Activated naive CD4-positive, alpha-beta T cell treated with anti-CD3 and anti-CD28 coated beads, Interleukin-2, amount 10 ng/mL, durations not matched to agents 7 days and 5 days (primary cell): ENCODE measurements at regions not wholly inside any gene's neighbourhood (a gene's known extent, or its start where the extent isn't known, plus 50 kb on each side); places are given as distances from the start of the nearest gene placed in this dataset.
"Not testable (repeated sequence)": the region's sequence is repeated elsewhere in the genome, so short reads cannot be mapped to it uniquely, and the experiment has no call there.

Experiments
- CTCF ChIA-PET: fragments of 350-600 bp; sonication (Branson Sonifier 250); formaldehyde crosslinking; loops from one replicate; lab custom pipeline; 2021; ENCODE audit warnings: antibody characterized with exemption; lab: Charles Lee
- DNase-seq: peaks from one replicate; pipeline ENCODE4 v3.0.0-alpha.2; 2020
- H3K27ac Mint-ChIP-seq: one replicate; pipeline ENCODE4 v1.8.0; 2021; ENCODE audit warnings: mild to moderate bottlenecking, moderate library complexity, mixed read lengths
- H3K27me3 Mint-ChIP-seq: one replicate; pipeline ENCODE4 v1.8.0; 2021; ENCODE audit warnings: mild to moderate bottlenecking, mixed read lengths
- H3K36me3 Mint-ChIP-seq: one replicate; pipeline ENCODE4 v1.8.0; 2021; ENCODE audit warnings: mixed read lengths
- H3K4me1 Mint-ChIP-seq: one replicate; pipeline ENCODE4 v1.8.0; 2021; ENCODE audit warnings: mixed read lengths
- H3K4me3 Mint-ChIP-seq: one replicate; pipeline ENCODE4 v1.8.0; 2021; ENCODE audit warnings: mild to moderate bottlenecking, moderate library complexity, mixed read lengths
- H3K9me3 Mint-ChIP-seq: one replicate; pipeline ENCODE4 v1.8.0; 2021; ENCODE audit warnings: mixed read lengths

GRCh38 chr6:85347812-85348211 is 102.1 kb upstream of the NT5E start:
- Mint-ChIP-seq H3K4me3 (no peak overlapping the region), H3K27me3 (peaks cover 9% of the 10 kb centered on the region), H3K4me1 (no peaks in the 10 kb centered on the region), H3K27ac (no peak overlapping the region), H3K9me3 (no peaks in the 10 kb centered on the region), H3K36me3 (no peaks in the 10 kb centered on the region)
- CTCF ChIA-PET: interaction anchor here (0.9 kb wide), 1 partner anchor 135 kb away, joined by 3 read pairs; no protein-coding TSS in a partner anchor
- no peak for DNase-seq

- no peaks in the 10 kb centered on the region for H3K9me3 Mint-ChIP-seq
- no peak for DNase-seq
- H3K27me3 Mint-ChIP-seq: peaks cover 9% of the 10 kb centered on the region
- no peak overlapping the region for H3K4me3 Mint-ChIP-seq
- no peak overlapping the region for H3K27ac Mint-ChIP-seq
- no peaks in the 10 kb centered on the region for H3K36me3 Mint-ChIP-seq
- no peaks in the 10 kb centered on the region for H3K4me1 Mint-ChIP-seq
- CTCF ChIA-PET: interaction anchor here (1.2 kb wide), 1 partner anchor 137 kb away, joined by 4 read pairs; no protein-coding TSS in a partner anchor
Observed at GRCh38 chr6:85346196-85346595, 103.7 kb upstream of the NT5E start.

- Mint-ChIP-seq H3K27ac (no peak overlapping the region), H3K36me3 (no peaks in the 10 kb centered on the region), H3K4me1 (no peaks in the 10 kb centered on the region), H3K4me3 (no peak overlapping the region), H3K9me3 (no peaks in the 10 kb centered on the region), H3K27me3 (peaks cover 9% of the 10 kb centered on the region)
- CTCF ChIA-PET: interaction anchor here (1.2 kb wide), 1 partner anchor 138 kb away, joined by 4 read pairs; no protein-coding TSS in a partner anchor
- DNase-seq: no peak
Observed at GRCh38 chr6:85344996-85345395, 104.9 kb upstream of the NT5E start.

DNA sequence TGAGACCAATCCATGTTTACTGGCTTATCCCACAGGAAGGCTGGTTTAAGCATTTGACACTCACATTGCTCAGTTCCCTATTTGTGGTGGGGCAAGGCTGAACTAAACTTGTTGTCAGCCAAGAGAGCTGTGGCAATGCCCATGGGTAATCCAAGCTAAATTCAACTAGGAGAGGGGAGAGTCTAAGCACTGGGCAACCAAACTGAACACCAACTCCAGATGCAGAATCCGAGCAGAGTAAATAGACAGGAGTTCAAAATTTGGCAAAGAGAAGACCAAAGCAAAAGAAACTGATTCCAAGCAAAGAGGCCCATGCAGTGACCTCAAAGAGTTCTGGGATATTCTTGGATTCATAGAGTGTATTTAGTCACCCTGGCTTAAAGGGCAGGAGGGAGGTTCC is 106.5 kb upstream of the NT5E start:
- Mint-ChIP-seq H3K27ac (no peak overlapping the region), H3K36me3 (no peaks in the 10 kb centered on the region), H3K9me3 (no peaks in the 10 kb centered on the region), H3K4me3 (no peak overlapping the region), H3K27me3 (peaks cover 5% of the 10 kb centered on the region), H3K4me1 (no peaks in the 10 kb centered on the region)
- CTCF ChIA-PET: no interaction called here
- no peak for DNase-seq

- Mint-ChIP-seq H3K4me1 (no peaks in the 10 kb centered on the region), H3K27ac (no peak overlapping the region), H3K4me3 (no peak overlapping the region), H3K27me3 (no peaks in the 10 kb centered on the region), H3K36me3 (no peaks in the 10 kb centered on the region), H3K9me3 (no peaks in the 10 kb centered on the region)
- no peak for DNase-seq
- CTCF ChIA-PET: interaction anchor here (0.7 kb wide), 1 partner anchor 116 kb away, joined by 3 read pairs; no protein-coding TSS in a partner anchor
Observed at GRCh38 chr6:85329196-85329595, 120.7 kb upstream of the NT5E start.

GRCh38 chr6:85325811-85326210 is 124.1 kb upstream of the NT5E start:
- DNase-seq, H3K36me3 Mint-ChIP-seq, H3K4me1 Mint-ChIP-seq, H3K4me3 Mint-ChIP-seq, H3K9me3 Mint-ChIP-seq, CTCF ChIA-PET, H3K27me3 Mint-ChIP-seq, H3K27ac Mint-ChIP-seq: not testable (repeated sequence)

DNA sequence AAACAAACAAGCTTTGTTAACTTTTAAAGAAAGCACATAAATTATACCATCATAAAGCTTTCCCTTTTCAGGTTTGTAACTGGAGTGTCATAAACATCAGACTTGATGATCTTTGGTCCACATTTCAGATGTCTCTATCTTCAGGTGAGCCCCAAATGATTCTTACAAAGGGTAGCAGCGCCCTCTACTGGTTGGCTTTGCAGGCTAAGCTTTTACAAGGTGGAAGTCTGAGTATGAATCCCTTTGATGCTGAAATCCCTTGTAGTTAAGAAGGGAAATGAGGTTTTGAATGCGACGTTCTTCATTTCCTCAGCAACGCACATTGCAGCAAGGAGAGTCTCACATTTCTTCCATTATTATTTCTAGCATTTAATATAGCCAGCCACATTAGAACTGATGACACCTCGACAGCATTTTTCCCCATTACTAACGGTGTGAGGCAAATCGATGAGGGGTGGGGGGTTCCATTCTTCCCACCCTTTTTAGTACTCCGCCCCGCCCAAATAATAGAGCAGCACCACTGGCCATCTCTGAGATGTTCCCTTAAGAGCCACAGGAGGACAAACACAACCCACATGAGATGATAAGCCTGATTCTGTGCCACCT is 126.3 kb upstream of the NT5E start:
- peak; percentile 83 for DNase-seq
- no peak overlapping the region for H3K4me3 Mint-ChIP-seq
- CTCF ChIA-PET: interaction anchor here (0.6 to 1.7 kb wide), 15 partner anchors 12 to 1721 kb away, joined by 3 to 8 read pairs (median 3); no protein-coding TSS in a partner anchor
- H3K36me3 Mint-ChIP-seq: no peaks in the 10 kb centered on the region
- H3K27ac Mint-ChIP-seq: no peak overlapping the region
- no peaks in the 10 kb centered on the region for H3K27me3 Mint-ChIP-seq
- H3K9me3 Mint-ChIP-seq: no peaks in the 10 kb centered on the region
- no peaks in the 10 kb centered on the region for H3K4me1 Mint-ChIP-seq

GRCh38 chr6:85322446-85323105 is 127.3 kb upstream of the NT5E start:
- no peaks in the 10 kb centered on the region for H3K27me3 Mint-ChIP-seq
- no peaks in the 10 kb centered on the region for H3K9me3 Mint-ChIP-seq
- DNase-seq: no peak
- H3K27ac Mint-ChIP-seq: no peak overlapping the region
- H3K4me3 Mint-ChIP-seq: no peak overlapping the region
- H3K36me3 Mint-ChIP-seq: no peaks in the 10 kb centered on the region
- CTCF ChIA-PET: interaction anchor here (0.6 to 1.7 kb wide), 10 partner anchors 18 to 1707 kb away, joined by 3 to 8 read pairs (median 4); no protein-coding TSS in a partner anchor
- no peaks in the 10 kb centered on the region for H3K4me1 Mint-ChIP-seq

DNA sequence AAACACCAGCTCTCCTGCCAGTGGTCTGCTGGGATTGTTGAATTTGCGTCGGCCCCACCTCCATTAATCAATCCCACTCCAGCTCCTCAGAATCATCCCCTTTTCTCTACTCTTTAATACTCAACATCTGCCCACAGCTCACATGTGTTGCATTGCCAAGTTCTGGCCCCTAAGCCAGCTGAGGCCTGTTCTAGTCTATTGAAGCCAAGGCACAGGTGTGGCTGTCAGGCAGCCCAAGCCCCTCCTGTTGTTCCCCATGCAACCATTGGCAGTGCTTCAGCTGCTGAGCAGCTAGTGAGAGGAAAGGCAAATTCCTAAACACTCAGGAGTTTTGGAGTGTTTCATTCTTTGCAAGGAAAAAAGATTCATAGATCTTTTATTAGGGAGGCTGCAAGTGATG is 128.0 kb upstream of the NT5E start:
- CTCF ChIA-PET: no interaction called here
- Mint-ChIP-seq H3K9me3 (no peaks in the 10 kb centered on the region), H3K36me3 (no peaks in the 10 kb centered on the region), H3K4me3 (no peak overlapping the region), H3K27me3 (no peaks in the 10 kb centered on the region), H3K27ac (no peak overlapping the region), H3K4me1 (no peaks in the 10 kb centered on the region)
- DNase-seq: no peak

GRCh38 chr6:85314586-85314985 is 135.3 kb upstream of the NT5E start:
- Mint-ChIP-seq H3K4me3 (no peak overlapping the region), H3K4me1 (no peaks in the 10 kb centered on the region), H3K27ac (no peak overlapping the region), H3K9me3 (no peaks in the 10 kb centered on the region), H3K36me3 (no peaks in the 10 kb centered on the region), H3K27me3 (no peaks in the 10 kb centered on the region)
- no peak for DNase-seq
- CTCF ChIA-PET: no interaction called here

DNA sequence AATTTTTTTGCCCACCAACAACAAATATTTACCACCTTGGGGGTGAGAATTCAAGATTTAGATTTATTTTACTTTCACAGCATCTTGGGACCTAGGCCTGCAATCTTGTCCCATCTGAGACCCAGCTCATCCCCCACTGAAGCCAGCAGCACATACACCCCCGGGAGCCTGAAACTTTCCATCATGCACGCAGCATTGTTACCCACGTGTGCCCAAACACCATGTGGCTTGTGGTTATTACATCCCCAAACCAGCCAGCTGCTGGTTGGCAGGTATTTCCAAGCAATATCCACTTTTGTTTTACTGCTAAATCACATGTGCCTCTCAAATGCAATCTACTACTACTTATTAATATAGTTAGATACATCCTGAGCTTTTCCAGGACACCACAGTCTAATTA is 149.3 kb upstream of the NT5E start:
- H3K4me1 Mint-ChIP-seq: no peaks in the 10 kb centered on the region
- H3K4me3 Mint-ChIP-seq: no peak overlapping the region
- H3K27me3 Mint-ChIP-seq: no peaks in the 10 kb centered on the region
- H3K9me3 Mint-ChIP-seq: no peaks in the 10 kb centered on the region
- no peak for DNase-seq
- CTCF ChIA-PET: no interaction called here
- H3K36me3 Mint-ChIP-seq: no peaks in the 10 kb centered on the region
- no peak overlapping the region for H3K27ac Mint-ChIP-seq

DNA sequence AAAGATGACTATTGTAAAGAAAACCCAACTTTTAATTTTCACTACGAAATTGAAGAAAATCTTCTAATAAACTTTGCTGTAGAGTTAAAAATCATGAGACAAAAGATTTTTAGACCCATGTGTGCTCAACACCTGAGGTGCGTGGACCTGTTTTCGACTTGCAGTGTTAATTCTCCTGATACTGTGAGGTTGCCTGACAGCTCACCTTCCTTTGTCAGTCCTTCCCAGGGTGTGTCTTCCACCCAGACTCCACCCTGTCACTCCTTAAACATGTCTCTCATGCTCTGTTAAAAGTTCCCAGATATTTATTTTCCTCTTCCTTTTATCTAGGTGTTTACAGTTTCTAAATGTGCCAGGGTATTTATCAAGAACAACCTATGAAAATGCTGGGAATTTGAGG is 151.3 kb upstream of the NT5E start:
- no peaks in the 10 kb centered on the region for H3K4me1 Mint-ChIP-seq
- no peak overlapping the region for H3K4me3 Mint-ChIP-seq
- no peak for DNase-seq
- H3K27me3 Mint-ChIP-seq: no peaks in the 10 kb centered on the region
- no peaks in the 10 kb centered on the region for H3K9me3 Mint-ChIP-seq
- H3K27ac Mint-ChIP-seq: no peak overlapping the region
- CTCF ChIA-PET: interaction anchor here (1.9 kb wide), 1 partner anchor 25 kb away, joined by 7 read pairs; no protein-coding TSS in a partner anchor
- no peaks in the 10 kb centered on the region for H3K36me3 Mint-ChIP-seq

GRCh38 chr6:85291326-85291725 is 158.6 kb upstream of the NT5E start:
- no peak overlapping the region for H3K27ac Mint-ChIP-seq
- peaks cover 11% of the 10 kb centered on the region for H3K9me3 Mint-ChIP-seq
- CTCF ChIA-PET: no interaction called here
- no peaks in the 10 kb centered on the region for H3K36me3 Mint-ChIP-seq
- H3K27me3 Mint-ChIP-seq: no peaks in the 10 kb centered on the region
- no peak for DNase-seq
- H3K4me1 Mint-ChIP-seq: no peaks in the 10 kb centered on the region
- H3K4me3 Mint-ChIP-seq: no peak overlapping the region

GRCh38 chr6:85287654-85288053 is 162.2 kb upstream of the NT5E start:
- Mint-ChIP-seq H3K9me3 (peaks cover 11% of the 10 kb centered on the region), H3K36me3 (no peaks in the 10 kb centered on the region), H3K27ac (no peak overlapping the region), H3K4me3 (no peak overlapping the region), H3K4me1 (no peaks in the 10 kb centered on the region), H3K27me3 (no peaks in the 10 kb centered on the region)
- CTCF ChIA-PET: no interaction called here
- no peak for DNase-seq

DNA sequence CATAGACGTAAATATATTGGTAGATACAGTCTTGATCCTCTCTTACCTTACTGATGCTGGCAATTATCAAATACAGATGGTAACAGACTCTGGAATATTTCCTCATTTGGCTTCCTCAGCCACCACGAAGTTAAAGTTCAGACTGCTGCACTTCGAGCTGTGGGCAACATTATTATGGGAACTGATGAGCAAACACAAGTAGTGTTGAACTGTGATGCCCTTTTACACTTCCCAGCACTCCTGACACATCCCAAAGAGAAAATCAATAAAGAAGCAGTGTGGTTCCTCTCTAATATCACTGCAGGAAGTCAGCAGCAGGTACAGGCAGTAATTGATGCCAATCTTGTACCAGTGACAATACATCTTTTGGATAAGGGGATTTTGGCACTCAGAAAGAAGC is 162.7 kb upstream of the NT5E start:
- Mint-ChIP-seq H3K4me1 (no peaks in the 10 kb centered on the region), H3K27me3 (no peaks in the 10 kb centered on the region), H3K4me3 (no peak overlapping the region), H3K36me3 (no peaks in the 10 kb centered on the region), H3K27ac (no peak overlapping the region), H3K9me3 (peaks cover 11% of the 10 kb centered on the region)
- no peak for DNase-seq
- CTCF ChIA-PET: no interaction called here
